ENCODE measurements at regions not wholly inside any gene's neighbourhood (a gene's known extent, or its start where the extent isn't known, plus 50 kb on each side); places are given as distances from the start of the nearest gene placed in this dataset.

DNA sequence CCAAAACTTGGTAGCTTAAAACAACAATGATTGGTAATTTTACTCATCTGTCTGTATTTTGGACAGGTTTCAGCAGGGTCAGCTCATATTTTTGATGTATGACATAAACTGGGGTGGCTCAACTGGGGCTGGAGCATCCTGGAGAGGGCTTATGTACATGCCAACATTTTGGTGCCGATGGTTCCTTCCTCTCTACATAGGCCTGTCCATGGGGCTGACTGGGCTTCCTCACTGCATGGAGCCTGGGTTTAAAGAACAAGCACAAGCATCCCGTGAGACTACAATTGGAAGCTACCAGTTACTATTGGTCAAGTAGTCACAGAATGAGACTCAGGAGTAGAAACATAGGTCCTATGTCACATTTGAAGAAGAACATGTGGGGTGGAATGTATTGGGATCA, 95.0 kb downstream of the DDX1 start:
- no peaks in the 10 kb centered on the region for H3K79me2 ChIP-seq (ENCODE audit: control insufficient read depth in 1 of 2, insufficient read depth in 2 of 2, low read length in 2 of 2)
- no peak overlapping the region for H2BK12ac ChIP-seq (ENCODE audit: low read depth, low read length)
- H3K4ac ChIP-seq (replicated peaks; ENCODE audit: insufficient read length, low read depth, low read length): no peak overlapping the region
- H4K91ac ChIP-seq (replicated peaks; ENCODE audit: insufficient read length, low read length): no peak overlapping the region
- H2AFZ ChIP-seq (ENCODE audit: low read length): no peak overlapping the region
- WGBS, 2 experiments (ENCODE audit: extremely low coverage in 1 of 2, insufficient coverage in 1 of 2, insufficient read length in 1 of 2, insufficient replicate concordance in 2 of 2, low coverage in 1 of 2, low lambda C conversion rate in 2 of 2, missing lambda C conversion rate in 1 of 2): 86% methylated on average over 2 of the region's 2 CpGs; no CpG with 5 or more reads in 1 of the 2 experiments
- FAIRE-seq: no peak
- H3K18ac ChIP-seq (ENCODE audit: extremely low read depth, low read length): no peak overlapping the region
- no peak overlapping the region for H2BK20ac ChIP-seq (ENCODE audit: low read length)
- H3K36me3 ChIP-seq (ENCODE audit: control insufficient read depth in 2 of 4, insufficient read depth in 4 of 4, low read length in 3 of 4): no peaks in the 10 kb centered on the region
- H4K20me1 ChIP-seq (replicated peaks in 1 of 2; ENCODE audit: control insufficient read depth in 1 of 2, insufficient read depth in 2 of 2, low read length in 2 of 2): no peaks in the 10 kb centered on the region
- DNase-seq (ENCODE audit: low read depth in 1 of 2, low spot score in 2 of 2): no peak
- TF ChIP-seq CBX5 (IDR thresholded peaks at IDR 0.05; ENCODE audit: low read depth, low read length): no peak
- no peak for TF ChIP-seq EP300 (IDR thresholded peaks at IDR 0.05; ENCODE audit: borderline replicate concordance in 1 of 2, low read depth in 2 of 2, low read length in 2 of 2)
- TF ChIP-seq MAFK (IDR thresholded peaks at IDR 0.05; ENCODE audit: low read depth, low read length): no peak
- TF ChIP-seq GTF2F1 (IDR thresholded peaks at IDR 0.05; ENCODE audit: borderline replicate concordance, low read depth, low read length): no peak
- ChIA-PET POLR2A (ENCODE audit: partially characterized antibody) (no interaction called here), CTCF (ENCODE audit: partially characterized antibody) (interaction anchor here (0.6 to 4.1 kb wide), 6 partner anchors 11 to 775 kb away, joined by 3 to 17 read pairs (median 4); no protein-coding TSS in a partner anchor)
- no peaks in the 10 kb centered on the region for H3K27me3 ChIP-seq (replicated peaks in 1 of 4; ENCODE audit: control insufficient read depth in 3 of 4, extremely low read depth in 1 of 4, insufficient read depth in 3 of 4, low read length in 3 of 4)
- H3K4me3 ChIP-seq (ENCODE audit: extremely low read depth in 1 of 4, insufficient read depth in 2 of 4, low read depth in 3 of 4, low read length in 4 of 4): no peak overlapping the region
- H3K9me3 ChIP-seq (ENCODE audit: insufficient read depth in 2 of 2, low read depth in 1 of 2, low read length in 1 of 2): no peaks in the 10 kb centered on the region
- H2BK15ac ChIP-seq (ENCODE audit: low read length): no peak overlapping the region
- no peak overlapping the region for H3K4me2 ChIP-seq (ENCODE audit: insufficient read depth in 1 of 2, low read depth in 2 of 2, low read length in 2 of 2)
- H4K5ac ChIP-seq (ENCODE audit: insufficient read length, low read depth, low read length): no peak overlapping the region
- no peak overlapping the region for H4K8ac ChIP-seq (ENCODE audit: extremely low read depth, insufficient read depth, low read length)
- H2BK5ac ChIP-seq (ENCODE audit: low read depth, low read length): no peak overlapping the region
- H3K14ac ChIP-seq (ENCODE audit: insufficient read length): no peak overlapping the region
- H3K79me1 ChIP-seq (ENCODE audit: low read depth, low read length): no peaks in the 10 kb centered on the region
- H3K23me2 ChIP-seq (ENCODE audit: low read depth, low read length): no peaks in the 10 kb centered on the region
- no peak overlapping the region for H3K56ac ChIP-seq (replicated peaks; ENCODE audit: insufficient read length, low read depth, low read length)
- no peak overlapping the region for H2BK120ac ChIP-seq (replicated peaks; ENCODE audit: low read depth, low read length)
- no peak overlapping the region for H2AK5ac ChIP-seq (ENCODE audit: low read depth, low read length)
- no peak overlapping the region for H3K9ac ChIP-seq (replicated peaks in 1 of 4; ENCODE audit: extremely low read depth in 1 of 4, low read depth in 3 of 4, low read length in 3 of 4)
- no peak overlapping the region for H3K23ac ChIP-seq (ENCODE audit: insufficient read length)
- no peak overlapping the region for H3K27ac ChIP-seq (ENCODE audit: low read depth, low read length)
- peaks cover 0 to 2% (median 0%) of the 10 kb centered on the region in 4 experiments; a peak in 2 of 7 replicates for H3K4me1 ChIP-seq (replicated peaks in 1 of 4; ENCODE audit: control insufficient read depth in 3 of 4, insufficient read depth in 4 of 4, low read length in 3 of 4)
